C4-2B (cell line): ENCODE measurements at regions not wholly inside any gene's neighbourhood (a gene's known extent, or its start where the extent isn't known, plus 50 kb on each side); places are given as distances from the start of the nearest gene placed in this dataset.

Source experiments
- H3K27ac ChIP-seq: fragments of 450-650 bp; 2 replicates; pipeline ENCODE4 v1.5.1; 2017
- CTCF ChIP-seq: fragments of 450-650 bp; conservative IDR thresholded peaks from 2 replicates; pipeline ENCODE4 v1.5.1; 2017; ENCODE audit warnings: mild to moderate bottlenecking
- ZFX ChIP-seq: fragments of 450-650 bp; IDR thresholded peaks from 2 replicates; pipeline ENCODE4 v1.6.1; 2017

DNA sequence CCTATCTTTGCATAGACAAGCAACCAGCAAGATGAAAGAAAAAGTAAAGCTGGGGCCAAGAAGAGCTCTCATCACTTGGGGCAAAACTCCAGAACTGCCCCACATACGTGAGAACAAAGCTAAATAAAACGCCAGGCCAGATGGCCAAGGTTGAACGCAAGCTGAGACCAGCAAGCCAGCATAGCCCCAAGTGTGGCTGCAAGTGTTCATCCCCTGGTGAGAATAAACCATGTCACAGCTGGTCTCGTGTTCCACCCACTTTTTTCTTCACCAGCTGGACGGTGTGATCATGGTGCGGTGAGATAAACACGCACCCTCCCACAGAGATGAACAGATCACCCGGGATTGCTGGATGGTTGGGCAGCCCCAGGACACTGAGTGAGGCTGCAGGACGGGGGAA lies 109.6 kb upstream of the CACNA1A start:
- no peak for TF ChIP-seq ZFX
- no peak for TF ChIP-seq CTCF
- no peak overlapping the region for H3K27ac ChIP-seq

DNA sequence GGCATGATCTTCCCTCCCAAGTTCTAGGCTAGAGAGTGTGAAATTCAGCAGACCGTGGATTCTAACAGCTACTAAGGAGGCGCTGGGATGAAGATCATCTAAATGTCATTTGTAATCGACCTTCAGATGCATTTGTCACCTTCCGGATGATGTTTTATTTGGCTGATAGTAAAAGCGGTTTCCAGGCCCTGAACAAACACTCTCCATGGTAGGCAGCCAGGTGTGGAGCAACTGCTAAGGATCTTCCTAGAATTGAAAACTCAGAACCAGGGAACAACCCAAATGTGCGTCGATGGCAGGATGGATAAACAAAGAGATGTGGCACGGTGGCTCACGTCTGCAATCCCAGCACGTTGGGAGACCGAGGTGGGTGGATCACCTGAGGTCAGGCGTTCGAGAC lies 107.2 kb upstream of the CACNA1A start:
- TF ChIP-seq ZFX (no peak), CTCF (no peak)
- H3K27ac ChIP-seq = no peak overlapping the region

DNA sequence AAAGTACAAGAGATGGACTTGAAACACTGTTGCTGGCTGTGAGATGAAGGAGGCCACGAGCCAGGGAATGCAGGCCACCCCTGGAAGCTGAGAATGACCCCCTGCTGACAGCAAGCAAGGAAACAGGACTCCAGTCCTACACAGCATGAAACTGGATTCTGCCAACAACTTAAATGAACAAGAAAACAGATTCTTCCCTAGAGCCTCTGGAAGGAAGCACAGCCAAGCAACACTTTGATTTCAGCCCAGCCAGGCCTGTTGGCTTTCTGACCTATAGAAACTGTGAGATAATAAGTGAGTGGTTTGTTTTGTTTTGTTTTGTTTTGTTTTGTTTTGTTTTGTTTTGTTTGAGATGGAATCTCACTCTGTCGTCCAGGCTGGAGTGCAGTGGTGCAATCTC lies 105.3 kb upstream of the CACNA1A start:
- TF ChIP-seq ZFX = no peak
- TF ChIP-seq CTCF = no peak
- H3K27ac ChIP-seq = no peak overlapping the region

GRCh38 chr19:13610039-13610691 lies 103.9 kb upstream of the CACNA1A start:
- TF ChIP-seq ZFX (no peak), CTCF (no peak)
- no peak overlapping the region for H3K27ac ChIP-seq

GRCh38 chr19:13606156-13606555 lies 99.9 kb upstream of the CACNA1A start:
- H3K27ac ChIP-seq = no peak overlapping the region
- TF ChIP-seq CTCF = no peak
- no peak for TF ChIP-seq ZFX

DNA sequence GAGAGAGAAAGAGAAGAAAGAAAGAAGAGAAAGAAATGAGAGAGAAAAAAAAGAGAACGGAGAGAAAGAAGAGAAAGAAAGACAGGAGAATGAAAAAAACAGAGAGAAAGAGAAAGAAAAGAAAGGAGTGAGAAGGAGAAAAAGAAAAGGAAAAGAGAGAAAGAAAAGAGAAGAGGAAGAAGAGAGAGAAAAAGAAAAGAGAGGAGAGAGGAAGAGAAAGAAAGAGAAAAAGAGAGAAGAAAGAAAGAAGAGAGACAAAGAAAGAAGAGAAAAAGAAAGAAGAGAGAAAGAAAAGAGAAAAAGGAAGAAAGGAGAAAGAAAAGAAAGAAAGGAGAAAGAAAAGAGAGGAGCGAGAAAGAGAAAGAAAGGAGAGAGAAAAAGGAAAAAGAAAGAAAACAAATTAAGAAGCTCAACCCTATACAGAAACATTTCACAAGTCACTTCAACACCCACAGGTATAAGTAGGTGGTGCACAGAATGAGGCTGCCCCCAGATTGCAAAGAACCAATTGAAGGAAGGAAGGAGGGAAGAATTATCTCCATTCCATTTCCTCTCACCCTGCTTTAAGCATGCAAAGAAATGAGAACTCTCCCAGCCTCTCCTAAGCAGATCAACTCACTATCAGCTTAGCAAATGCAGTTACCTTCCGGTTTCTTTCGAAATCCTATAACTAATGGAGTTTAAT lies 98.8 kb upstream of the CACNA1A start:
- TF ChIP-seq CTCF = no peak
- no peak for TF ChIP-seq ZFX

GRCh38 chr19:13600802-13601201 lies 94.5 kb upstream of the CACNA1A start:
- no peak overlapping the region for H3K27ac ChIP-seq
- TF ChIP-seq CTCF (no peak), ZFX (no peak)

More for the DNA sequence above, 98.8 kb upstream of the CACNA1A start:
- H3K27ac ChIP-seq = no peak overlapping the region
